CD4-positive, alpha-beta T cell treated with Interleukin-4 for 4 hours (primary cell): ENCODE measurements at regions not wholly inside any gene's neighbourhood (a gene's known extent, or its start where the extent isn't known, plus 50 kb on each side); places are given as distances from the start of the nearest gene placed in this dataset.

ENCODE experiments used
- DNase-seq: peaks from one replicate; pipeline ENCODE4 v3.0.0-alpha.2; 2020

- DNase-seq = no peak
These were observed 351.2 kb downstream of the CDH2 start for GRCh38 chr18:27825689-27826088.

DNA sequence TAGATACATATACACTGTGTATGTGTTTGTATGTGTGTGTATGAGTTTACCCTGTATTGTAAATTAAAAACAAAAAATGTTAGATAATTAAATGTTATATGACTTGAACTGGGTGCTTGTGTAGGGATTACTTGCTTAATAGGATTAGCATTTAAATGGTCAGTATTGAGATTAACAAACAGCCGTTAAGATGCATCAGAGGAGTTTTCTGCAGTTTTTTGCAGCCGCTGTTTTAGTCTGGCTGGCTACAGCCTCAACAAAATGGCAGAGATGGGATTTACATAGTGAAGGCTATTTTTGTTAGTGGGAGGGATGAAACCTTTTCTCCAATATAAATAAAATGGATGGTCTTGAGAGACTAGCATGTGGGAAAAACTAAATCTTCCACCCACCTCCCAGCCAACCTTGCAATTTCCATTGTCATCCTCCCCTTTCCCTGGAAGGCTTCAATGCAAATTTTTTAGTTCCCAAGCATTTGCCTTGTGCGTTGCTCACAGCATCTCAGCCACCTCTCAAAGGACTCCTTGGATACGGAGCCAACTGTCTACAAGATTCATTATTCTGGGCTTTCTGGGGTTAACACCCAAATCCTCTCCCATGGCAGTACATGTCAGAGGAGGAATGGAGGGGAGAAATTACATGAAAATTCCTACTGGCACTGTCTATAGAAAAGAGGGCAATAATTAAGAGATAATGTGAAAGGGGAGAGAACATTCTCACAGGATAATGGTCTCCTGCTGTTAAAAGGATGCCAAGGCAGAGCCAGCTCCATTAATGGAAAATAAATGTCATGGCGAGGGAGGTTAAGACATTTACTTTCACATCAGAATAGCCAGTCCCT is 351.9 kb downstream of the CDH2 start:
- no peak for DNase-seq

GRCh38 chr18:27824275-27824674 is 352.7 kb downstream of the CDH2 start:
- no peak for DNase-seq

DNA sequence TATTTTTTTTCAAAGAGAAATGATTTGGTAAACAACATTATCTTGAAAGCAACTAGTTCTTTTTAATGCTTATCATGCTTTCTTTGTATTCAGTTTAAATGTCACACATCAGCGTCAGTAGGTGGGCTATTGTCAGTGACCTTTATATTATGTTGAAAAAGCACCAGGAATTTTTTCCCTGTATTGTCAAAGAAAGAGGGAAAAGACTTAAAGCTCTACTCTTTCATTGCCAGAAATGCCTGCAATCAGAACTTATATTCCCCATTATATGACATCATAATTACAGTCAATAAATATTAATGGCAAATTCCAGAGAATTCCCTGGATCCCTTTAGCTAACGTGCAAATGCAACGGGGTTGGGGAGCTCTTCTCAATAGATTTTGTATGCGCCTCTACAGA is 353.9 kb downstream of the CDH2 start:
- no peak for DNase-seq

GRCh38 chr18:27808683-27809082 is 368.2 kb downstream of the CDH2 start:
- DNase-seq = no peak

- no peak for DNase-seq
These were observed 373.0 kb downstream of the CDH2 start for GRCh38 chr18:27803957-27804356.

DNA sequence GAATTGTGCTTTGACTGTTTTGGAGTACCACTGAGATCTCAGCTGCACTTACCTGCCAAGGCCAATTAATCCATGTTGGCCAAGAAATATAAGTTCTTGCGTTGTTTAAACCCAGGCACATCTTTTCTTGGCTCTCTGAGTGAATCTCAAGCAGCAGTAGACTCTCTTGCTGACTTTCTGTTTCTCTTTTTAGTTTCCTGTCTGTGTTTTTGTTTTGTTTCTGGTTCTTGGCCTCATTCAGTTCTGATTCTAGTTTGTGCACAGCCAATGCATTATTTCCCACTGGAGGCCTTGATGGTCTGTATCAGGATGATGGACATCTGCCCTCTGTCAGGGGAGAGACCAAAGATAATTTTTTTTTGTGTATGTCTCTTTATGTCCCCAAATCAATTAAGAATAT is 379.4 kb downstream of the CDH2 start:
- no peak for DNase-seq

GRCh38 chr18:27794181-27794926 is 382.6 kb downstream of the CDH2 start:
- DNase-seq = no peak

DNA sequence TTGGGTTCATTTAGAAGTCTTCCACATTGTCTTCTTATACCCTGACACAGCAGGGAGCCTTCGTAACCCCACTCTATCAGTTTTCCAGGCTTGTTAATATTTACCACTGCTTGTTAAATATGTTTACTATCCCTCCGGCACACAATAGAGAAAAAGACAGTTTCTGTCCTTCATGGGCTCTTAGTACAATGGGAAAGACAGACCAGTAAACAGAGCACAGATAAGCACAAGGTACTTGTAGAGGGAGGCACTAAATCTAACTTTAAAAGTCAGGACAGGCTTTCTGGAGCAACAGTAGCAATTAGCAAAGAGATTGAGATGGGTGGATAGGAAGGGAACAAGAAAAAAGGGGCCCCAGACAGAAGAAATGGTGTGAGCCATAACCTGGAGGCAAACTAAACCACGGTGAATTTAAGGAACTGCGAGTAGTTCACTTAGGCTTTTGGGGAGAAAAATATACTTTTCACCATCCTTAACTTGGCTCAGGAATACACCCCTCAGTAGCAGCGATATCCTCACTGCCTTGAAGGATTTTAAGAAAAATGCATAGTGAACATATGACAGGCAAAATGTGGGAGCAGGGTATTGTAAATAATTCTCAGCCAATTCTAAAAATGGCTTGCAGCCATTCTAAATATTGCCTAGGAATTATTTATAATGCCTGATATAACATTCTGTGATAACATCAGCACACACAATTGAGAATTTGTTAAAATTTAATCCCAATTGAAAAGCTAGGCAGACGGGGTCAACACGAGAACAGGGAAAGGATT is 383.7 kb downstream of the CDH2 start:
- no peak for DNase-seq

- DNase-seq = no peak
These were observed 387.5 kb downstream of the CDH2 start for GRCh38 chr18:27789406-27789805.

GRCh38 chr18:27787547-27787946 is 389.4 kb downstream of the CDH2 start:
- no peak for DNase-seq

GRCh38 chr18:27785815-27786471 is 391.0 kb downstream of the CDH2 start:
- DNase-seq = no peak

GRCh38 chr18:27780061-27780745 is 396.7 kb downstream of the CDH2 start:
- no peak for DNase-seq

DNA sequence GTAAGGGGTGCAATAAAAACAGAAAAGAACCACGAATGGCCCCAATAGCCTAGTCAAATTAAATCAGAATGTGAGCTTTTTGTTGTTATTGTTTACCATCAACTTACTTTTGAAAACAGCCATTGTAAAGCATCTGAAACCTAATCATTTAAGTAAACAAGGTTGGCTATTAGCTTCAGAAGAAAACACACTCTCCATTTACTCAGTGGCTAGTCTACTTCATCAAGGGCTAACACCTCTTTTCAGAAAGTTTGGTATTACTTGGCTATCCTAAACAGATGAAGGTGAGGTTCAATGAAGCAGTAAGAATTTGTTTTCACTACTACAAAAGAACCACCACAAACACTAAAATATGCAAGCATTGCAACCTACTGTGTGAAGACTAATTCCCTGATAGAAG is 398.0 kb downstream of the CDH2 start:
- no peak for DNase-seq

DNA sequence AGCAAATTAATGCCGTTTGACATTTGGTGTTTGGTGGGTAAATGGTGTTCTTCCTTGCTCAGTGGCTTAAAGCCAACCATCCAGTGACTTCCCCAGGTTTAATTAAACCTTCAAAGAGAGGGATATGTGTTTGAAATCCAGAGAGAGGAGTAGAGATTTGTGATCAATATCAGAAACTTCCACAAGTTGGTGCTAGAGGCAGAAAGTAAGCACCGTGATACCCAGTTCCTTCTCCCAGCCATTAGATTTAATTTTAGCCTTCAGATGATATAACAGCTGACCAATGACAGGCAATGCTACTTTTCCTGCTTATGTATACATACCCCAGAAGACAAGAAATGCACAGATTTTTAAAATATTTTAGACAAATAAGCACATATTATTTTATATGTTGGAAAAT is 398.5 kb downstream of the CDH2 start:
- DNase-seq = no peak

GRCh38 chr18:27772081-27772480 is 404.8 kb downstream of the CDH2 start:
- DNase-seq = no peak

DNA sequence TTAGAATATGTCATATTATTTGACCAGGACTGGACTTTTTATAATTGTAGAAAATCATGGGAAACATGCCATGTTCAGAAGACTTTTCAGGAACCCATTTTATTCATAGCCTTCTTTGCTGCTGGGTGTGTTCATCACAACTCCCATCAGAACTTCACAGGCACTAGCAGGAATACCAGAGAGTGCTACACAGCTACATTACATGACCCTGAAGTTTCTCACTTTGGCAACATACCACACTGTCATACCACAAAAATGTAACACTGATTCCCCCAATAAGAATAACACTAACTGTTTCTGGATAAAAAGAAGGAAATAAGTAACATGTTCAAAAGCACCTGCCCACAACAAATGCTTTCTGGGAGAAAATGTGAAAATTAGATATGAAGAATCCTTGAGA is 405.4 kb downstream of the CDH2 start:
- no peak for DNase-seq

DNA sequence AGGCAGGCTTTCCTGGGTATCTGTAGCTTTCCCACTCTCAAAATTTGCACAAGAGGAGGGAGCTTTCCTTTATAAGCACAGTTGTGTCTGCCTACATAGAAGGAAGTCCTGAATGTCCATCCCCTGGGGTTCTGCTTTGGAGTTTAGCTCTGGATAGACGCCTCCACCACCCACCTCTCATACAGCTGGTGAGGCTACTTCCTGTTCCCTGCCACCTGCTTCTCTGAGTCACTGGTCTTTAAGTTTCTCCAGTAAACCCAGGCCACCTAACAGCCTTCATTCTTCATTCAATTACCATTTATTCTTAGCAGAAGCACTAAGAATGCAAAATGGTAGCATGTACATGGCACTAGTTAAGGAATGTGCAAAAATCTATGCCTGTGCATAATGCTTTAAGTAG is 407.8 kb downstream of the CDH2 start:
- DNase-seq = no peak

DNA sequence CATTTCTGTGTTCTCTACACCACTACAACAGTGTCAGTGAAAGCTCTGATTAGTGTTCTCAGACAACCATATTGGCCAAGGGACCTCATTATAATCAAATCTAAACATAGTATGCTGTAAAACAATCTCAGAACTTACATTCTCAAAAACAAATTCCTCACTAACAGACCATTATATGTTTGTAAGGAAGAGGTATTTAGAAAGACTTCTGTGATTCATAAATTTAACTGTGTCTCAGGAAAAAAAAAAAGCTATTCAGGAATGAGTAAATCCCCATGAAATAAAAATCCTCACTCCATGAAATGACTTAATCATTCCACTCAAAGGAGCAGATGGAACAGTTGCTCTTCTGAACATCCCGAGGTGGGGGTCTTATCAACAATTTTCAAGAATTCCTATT is 413.0 kb downstream of the CDH2 start:
- DNase-seq = no peak

DNA sequence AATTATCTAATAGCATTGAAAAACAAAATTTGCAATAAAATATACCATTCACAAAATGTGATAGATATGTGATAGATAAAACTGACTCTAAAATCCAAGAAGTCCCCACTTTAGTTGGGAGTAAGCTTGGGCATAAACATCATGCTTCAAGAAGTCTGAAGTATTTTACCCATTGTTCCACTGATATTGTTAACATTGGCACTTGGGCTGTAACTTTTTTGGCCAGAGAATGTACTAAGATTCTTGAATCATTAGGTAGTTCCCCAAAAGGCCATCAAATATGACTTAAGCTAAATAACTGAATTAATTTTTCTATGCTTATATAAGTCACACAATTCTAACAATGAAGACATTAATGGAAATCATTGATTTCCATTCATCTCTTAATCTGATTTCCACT is 413.6 kb downstream of the CDH2 start:
- DNase-seq = no peak

- DNase-seq = no peak
These were observed 414.9 kb downstream of the CDH2 start for GRCh38 chr18:27762054-27762453.

GRCh38 chr18:27752944-27753343 is 424.0 kb downstream of the CDH2 start:
- no peak for DNase-seq

DNA sequence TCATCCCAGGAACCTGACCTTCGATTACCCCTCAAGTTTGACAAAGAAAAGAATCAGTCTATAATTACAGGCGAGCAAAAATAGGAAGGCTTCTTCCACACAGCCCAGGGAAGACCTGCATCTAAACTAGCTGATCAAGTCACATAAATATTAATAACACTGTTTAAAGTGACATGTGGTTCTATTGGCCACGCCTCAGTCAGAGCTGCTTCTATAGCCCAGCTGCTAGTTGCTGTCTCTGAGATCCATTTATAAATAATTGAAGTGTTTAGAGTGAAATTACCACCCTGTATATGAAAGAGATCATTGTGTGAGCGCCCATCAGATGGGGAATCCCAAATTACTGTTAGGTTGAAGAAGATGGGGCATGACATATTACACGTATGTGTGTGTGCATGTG is 426.0 kb downstream of the CDH2 start:
- no peak for DNase-seq
